Tibial nerve (tissue), 4 donors: ENCODE measurements at regions not wholly inside any gene's neighbourhood (a gene's known extent, or its start where the extent isn't known, plus 50 kb on each side); places are given as distances from the start of the nearest gene placed in this dataset.
A peak's percentile ranks its signal among the peaks of the same experiment; 100 is the strongest.

Source experiments
- DNase-seq, 2 donors: peaks; one replicate each; pipeline ENCODE4 v3.0.0-alpha.2; 2019; ENCODE audit warnings: low spot score in 2 of 2
- H3K27ac ChIP-seq, 4 donors: fragments of 200-600 bp; sonication (generic) in 3 of 4; one replicate each; pipeline ENCODE4 v1.5.1; 2017 to 2019; ENCODE audit warnings: mild to moderate bottlenecking in 1 of 4
- H3K27me3 ChIP-seq, 2 donors: fragments of 200-600 bp; sonication (generic) in 1 of 2; one replicate each; pipeline versions ENCODE4 v1.5.1 to v1.6.0; 2017 to 2019
- H3K36me3 ChIP-seq, 3 donors: fragments of 200-600 bp; sonication (generic); one replicate each; pipeline ENCODE4 v1.5.1; 2018 to 2019
- H3K4me1 ChIP-seq, 4 donors: fragments of 200-600 bp; sonication (generic) in 3 of 4; one replicate each; pipeline ENCODE4 v1.5.1; 2017 to 2019
- H3K4me3 ChIP-seq, 4 donors: fragments of 200-600 bp; sonication (generic) in 3 of 4; one replicate each; pipeline ENCODE4 v1.5.1; 2017 to 2019; ENCODE audit warnings: mild to moderate bottlenecking in 1 of 4, moderate library complexity in 1 of 4
- H3K9me3 ChIP-seq, 4 donors: fragments of 200-600 bp; sonication (generic) in 3 of 4; one replicate each; pipeline ENCODE4 v1.5.1; 2017 to 2019
- EP300 ChIP-seq, 2 donors: sonication (generic); formaldehyde crosslinking; IDR thresholded peaks; one replicate each; pipeline ENCODE4 v1.6.1; 2017; ENCODE audit warnings: antibody characterized with exemption in 2 of 2, mild to moderate bottlenecking in 1 of 2
- POLR2A ChIP-seq, 2 donors: fragments of 450-650 bp; IDR thresholded peaks; one replicate each; pipeline ENCODE4 v1.6.1; 2017; ENCODE audit warnings: antibody characterized with exemption in 2 of 2, mild to moderate bottlenecking in 2 of 2, moderate library complexity in 2 of 2
- WGBS, 2 donors: methylation state at CpG; one replicate each; pipeline ENCODE4 v1.1.5; 2018; 5-methylcytosine and 5-hydroxymethylcytosine counted together
- TF ChIP-seq, protein P1 (sequence below), 5 experiments: fragments of 200-600 bp in 3 of 5; fragments of 450-650 bp in 2 of 5; sonication (generic) in 3 of 5; IDR thresholded peaks; one replicate each; pipeline ENCODE4 v1.5.1; 2016 to 2019; ENCODE audit warnings: antibody characterized with exemption in 5 of 5, mild to moderate bottlenecking in 3 of 5, moderate library complexity in 2 of 5

- Histone ChIP-seq H3K4me1 (peaks cover 2 to 33% (median 11%) of the 10 kb centered on the region in 4 donors), H3K9me3 (no peaks in the 10 kb centered on the region), H3K4me3 (no peak overlapping the region), H3K27me3 (no peaks in the 10 kb centered on the region), H3K36me3 (no peaks in the 10 kb centered on the region), H3K27ac (peak overlapping the region in 1 of 4 donors; percentile 65)
- WGBS, 2 donors, result 27 to 37% methylated on average over 5 of the region's 5 CpGs
- TF ChIP-seq, protein P1, sequence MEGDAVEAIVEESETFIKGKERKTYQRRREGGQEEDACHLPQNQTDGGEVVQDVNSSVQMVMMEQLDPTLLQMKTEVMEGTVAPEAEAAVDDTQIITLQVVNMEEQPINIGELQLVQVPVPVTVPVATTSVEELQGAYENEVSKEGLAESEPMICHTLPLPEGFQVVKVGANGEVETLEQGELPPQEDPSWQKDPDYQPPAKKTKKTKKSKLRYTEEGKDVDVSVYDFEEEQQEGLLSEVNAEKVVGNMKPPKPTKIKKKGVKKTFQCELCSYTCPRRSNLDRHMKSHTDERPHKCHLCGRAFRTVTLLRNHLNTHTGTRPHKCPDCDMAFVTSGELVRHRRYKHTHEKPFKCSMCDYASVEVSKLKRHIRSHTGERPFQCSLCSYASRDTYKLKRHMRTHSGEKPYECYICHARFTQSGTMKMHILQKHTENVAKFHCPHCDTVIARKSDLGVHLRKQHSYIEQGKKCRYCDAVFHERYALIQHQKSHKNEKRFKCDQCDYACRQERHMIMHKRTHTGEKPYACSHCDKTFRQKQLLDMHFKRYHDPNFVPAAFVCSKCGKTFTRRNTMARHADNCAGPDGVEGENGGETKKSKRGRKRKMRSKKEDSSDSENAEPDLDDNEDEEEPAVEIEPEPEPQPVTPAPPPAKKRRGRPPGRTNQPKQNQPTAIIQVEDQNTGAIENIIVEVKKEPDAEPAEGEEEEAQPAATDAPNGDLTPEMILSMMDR (IDR thresholded peaks at IDR 0.05), result no peak
- no peak for TF ChIP-seq POLR2A (IDR thresholded peaks at IDR 0.05)
- no peak for TF ChIP-seq EP300 (IDR thresholded peaks at IDR 0.05)
- peak in 1 of 2 donors; percentile 41 for DNase-seq
Observed at GRCh38 chr9:121556580-121556979, 56.9 kb upstream of the GGTA1 start.

GRCh38 chr9:121557581-121558447 is 58.2 kb upstream of the GGTA1 start:
- H3K4me3 ChIP-seq, result no peak overlapping the region

GRCh38 chr9:121558473-121558872 is 58.8 kb upstream of the GGTA1 start:
- no peak for DNase-seq
- Histone ChIP-seq H3K27me3 (no peaks in the 10 kb centered on the region), H3K36me3 (no peaks in the 10 kb centered on the region), H3K9me3 (no peaks in the 10 kb centered on the region), H3K27ac (peak overlapping the region in 2 of 4 donors; percentile 65 to 67), H3K4me3 (no peak overlapping the region), H3K4me1 (peaks cover 2 to 33% (median 11%) of the 10 kb centered on the region in 4 donors)
- TF ChIP-seq EP300 (IDR thresholded peaks at IDR 0.05) (no peak), POLR2A (IDR thresholded peaks at IDR 0.05) (no peak)
- TF ChIP-seq, protein P1 (IDR thresholded peaks at IDR 0.05), result no peak
- WGBS, 2 donors, result 44 to 51% methylated on average over 7 of the region's 7 CpGs

More at GRCh38 chr9:121557581-121558447, 58.2 kb upstream of the GGTA1 start:
- WGBS, 2 donors, result 11 to 22% methylated on average over 14 to 15 of the region's 15 CpGs
- peak overlapping the region in 2 of 4 donors; percentile 65 to 67 for H3K27ac ChIP-seq
- no peaks in the 10 kb centered on the region for H3K36me3 ChIP-seq
- DNase-seq, result peak in 1 of 2 donors; percentile 48
- no peaks in the 10 kb centered on the region for H3K27me3 ChIP-seq
- peaks cover 2 to 33% (median 11%) of the 10 kb centered on the region in 4 donors for H3K4me1 ChIP-seq
- TF ChIP-seq POLR2A (IDR thresholded peaks at IDR 0.05) (no peak), EP300 (IDR thresholded peaks at IDR 0.05) (peak in 1 of 2 donors; percentile 57)
- TF ChIP-seq, protein P1 (IDR thresholded peaks at IDR 0.05), result no peak
- no peaks in the 10 kb centered on the region for H3K9me3 ChIP-seq

DNA sequence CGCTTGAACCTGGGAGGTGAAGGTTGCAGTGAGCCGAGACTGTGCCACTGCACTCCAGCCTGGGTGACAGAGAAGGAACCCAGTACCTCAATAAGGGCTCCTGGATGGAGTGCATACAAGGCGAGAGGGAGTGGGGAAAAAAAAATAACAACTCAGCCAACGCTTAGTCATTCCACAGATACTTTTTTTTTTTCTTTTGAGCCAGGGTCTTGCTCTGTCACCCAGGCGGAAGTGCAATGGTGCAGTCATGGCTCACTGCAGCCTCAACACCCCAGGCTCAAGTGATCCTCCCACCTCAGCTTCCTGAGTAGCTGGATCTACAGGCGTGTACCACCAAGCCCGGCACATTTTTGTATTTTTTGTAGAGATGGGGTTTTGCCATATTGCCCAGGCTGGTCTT is 59.5 kb upstream of the GGTA1 start:
- Histone ChIP-seq H3K9me3 (no peaks in the 10 kb centered on the region), H3K4me1 (peaks cover 2 to 32% (median 11%) of the 10 kb centered on the region in 4 donors), H3K4me3 (no peak overlapping the region), H3K36me3 (no peaks in the 10 kb centered on the region), H3K27me3 (no peaks in the 10 kb centered on the region), H3K27ac (no peak overlapping the region)
- TF ChIP-seq EP300 (IDR thresholded peaks at IDR 0.05), result no peak
- TF ChIP-seq, protein P1 (IDR thresholded peaks at IDR 0.05), result no peak
- no peak for TF ChIP-seq POLR2A (IDR thresholded peaks at IDR 0.05)
- DNase-seq, result no peak
- 85 to 92% methylated on average over 7 of the region's 7 CpGs for WGBS, 2 donors

DNA sequence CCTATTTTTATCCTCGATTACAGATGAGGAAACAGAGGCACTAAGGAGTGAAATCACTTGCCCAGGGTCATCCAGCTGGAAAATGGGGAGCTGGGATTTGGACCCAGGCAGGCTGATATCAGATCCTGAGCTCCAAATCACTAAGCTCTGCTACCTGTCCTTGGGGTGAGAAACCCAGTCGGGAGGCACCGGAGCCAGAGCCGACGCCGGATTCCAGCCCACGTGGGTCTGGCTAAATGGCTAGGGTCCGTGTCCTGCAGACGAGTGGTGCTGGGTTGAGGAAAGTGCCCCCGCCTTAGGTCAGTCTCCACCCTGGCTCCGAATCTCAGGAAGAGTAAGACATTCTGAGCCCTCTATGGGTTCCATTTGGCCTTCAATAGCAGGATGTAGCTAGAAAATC is 61.3 kb upstream of the GGTA1 start:
- WGBS, 2 donors, result 93 to 95% methylated on average over 10 to 11 of the region's 11 CpGs
- H3K36me3 ChIP-seq, result no peaks in the 10 kb centered on the region

More for the DNA sequence above, 61.3 kb upstream of the GGTA1 start:
- no peak overlapping the region for H3K4me3 ChIP-seq
- DNase-seq, result no peak
- H3K9me3 ChIP-seq, result no peaks in the 10 kb centered on the region
- H3K27ac ChIP-seq, result no peak overlapping the region
- TF ChIP-seq EP300 (IDR thresholded peaks at IDR 0.05) (no peak), POLR2A (IDR thresholded peaks at IDR 0.05) (no peak)
- TF ChIP-seq, protein P1 (IDR thresholded peaks at IDR 0.05), result no peak
- no peaks in the 10 kb centered on the region for H3K27me3 ChIP-seq
- H3K4me1 ChIP-seq, result peaks cover 2 to 29% (median 11%) of the 10 kb centered on the region in 4 donors
